HG03025 (cell line): ENCODE measurements at regions not wholly inside any gene's neighbourhood (a gene's known extent, or its start where the extent isn't known, plus 50 kb on each side); places are given as distances from the start of the nearest gene placed in this dataset.
"Not testable (repeated sequence)": the region's sequence is repeated elsewhere in the genome, so short reads cannot be mapped to it uniquely, and the experiment has no call there.

Source experiments
- ATAC-seq: cut with Tn5 transposase; IDR thresholded peaks from one replicate; pipeline ENCODE4 v1.9.1; 2021; ENCODE audit warnings: mild to moderate bottlenecking, moderate library complexity; ENCODE audit not compliant: unreplicated experiment, low FRiP score

- ATAC-seq: no peak
Measured at GRCh38 chr16:73973174-73973573, 323.4 kb upstream of the PSMD7 start.

GRCh38 chr16:73966851-73967250, 329.8 kb upstream of the PSMD7 start:
- ATAC-seq: no peak

GRCh38 chr16:73965591-73965990, 331.0 kb upstream of the PSMD7 start:
- ATAC-seq: no peak

GRCh38 chr16:73956587-73957494, 339.8 kb upstream of the PSMD7 start:
- no peak for ATAC-seq

GRCh38 chr16:73955702-73956101, 340.9 kb upstream of the PSMD7 start:
- no peak for ATAC-seq

- no peak for ATAC-seq
Measured at GRCh38 chr16:73955255-73955654, 341.4 kb upstream of the PSMD7 start.

GRCh38 chr16:73951481-73951880, 345.1 kb upstream of the PSMD7 start:
- no peak for ATAC-seq

GRCh38 chr16:73949574-73950320, 346.9 kb upstream of the PSMD7 start:
- ATAC-seq: no peak

GRCh38 chr16:73945631-73946030, 351.0 kb upstream of the PSMD7 start:
- ATAC-seq: no peak

- not testable (repeated sequence) for ATAC-seq
Measured at GRCh38 chr16:73943184-73943583, 353.4 kb upstream of the PSMD7 start.

GRCh38 chr16:73940786-73941185, 355.8 kb upstream of the PSMD7 start:
- not testable (repeated sequence) for ATAC-seq

- ATAC-seq: no peak
Measured at GRCh38 chr16:73923951-73924350, 372.7 kb upstream of the PSMD7 start.

GRCh38 chr16:73921295-73921694, 375.3 kb upstream of the PSMD7 start:
- no peak for ATAC-seq

- ATAC-seq: no peak
Measured at GRCh38 chr16:73916829-73917594, 379.6 kb upstream of the PSMD7 start.

GRCh38 chr16:73915935-73916334, 380.7 kb upstream of the PSMD7 start:
- no peak for ATAC-seq

- ATAC-seq: no peak
Measured at GRCh38 chr16:73915140-73915539, 381.5 kb upstream of the PSMD7 start.

GRCh38 chr16:73912850-73913249, 383.8 kb upstream of the PSMD7 start:
- ATAC-seq: no peak

- no peak for ATAC-seq
Measured at GRCh38 chr16:73912281-73912680, 384.3 kb upstream of the PSMD7 start.

GRCh38 chr16:73909529-73910035, 387.0 kb upstream of the PSMD7 start:
- ATAC-seq: no peak

GRCh38 chr16:73891129-73891542, 405.5 kb upstream of the PSMD7 start:
- ATAC-seq: no peak
